ENCODE measurements at regions not wholly inside any gene's neighbourhood (a gene's known extent, or its start where the extent isn't known, plus 50 kb on each side); places are given as distances from the start of the nearest gene placed in this dataset.
A peak's percentile ranks its signal among the peaks of the same experiment; 100 is the strongest.

GRCh38 chr11:122220321-122220720 lies 104.3 kb upstream of the BLID start:
- Mint-ChIP-seq H3K9me3 (no peaks in the 10 kb centered on the region), H3K4me1 (no peaks in the 10 kb centered on the region), H3K27me3 (peaks cover 8 to 9% of the 10 kb centered on the region in 2 donors), H3K36me3 (no peaks in the 10 kb centered on the region), H3K27ac (no peak overlapping the region), H3K4me3 (no peak overlapping the region)
- no peak for DNase-seq
- ATAC-seq (replicated peaks): no peak

GRCh38 chr11:122219791-122220190 lies 103.8 kb upstream of the BLID start:
- Mint-ChIP-seq H3K4me3 (no peak overlapping the region), H3K27ac (no peak overlapping the region), H3K36me3 (no peaks in the 10 kb centered on the region), H3K4me1 (no peaks in the 10 kb centered on the region), H3K9me3 (no peaks in the 10 kb centered on the region), H3K27me3 (peaks cover 8 to 10% of the 10 kb centered on the region in 2 donors)
- no peak for ATAC-seq (replicated peaks)
- DNase-seq: no peak

GRCh38 chr11:122215244-122215992 lies 99.4 kb upstream of the BLID start:
- H3K36me3 Mint-ChIP-seq: no peaks in the 10 kb centered on the region
- ATAC-seq (replicated peaks) (peak; percentile 72), DNase-seq (peak; percentile 3)
- no peak overlapping the region for H3K4me3 Mint-ChIP-seq
- no peaks in the 10 kb centered on the region for H3K4me1 Mint-ChIP-seq
- peaks cover 10 to 14% of the 10 kb centered on the region in 2 donors for H3K27me3 Mint-ChIP-seq
- H3K9me3 Mint-ChIP-seq: no peaks in the 10 kb centered on the region
- H3K27ac Mint-ChIP-seq: no peak overlapping the region

GRCh38 chr11:122214567-122214966 lies 98.6 kb upstream of the BLID start:
- Mint-ChIP-seq H3K27me3 (peaks cover 14 to 15% of the 10 kb centered on the region in 2 donors), H3K36me3 (no peaks in the 10 kb centered on the region), H3K4me1 (no peaks in the 10 kb centered on the region), H3K27ac (no peak overlapping the region), H3K9me3 (no peaks in the 10 kb centered on the region), H3K4me3 (no peak overlapping the region)
- ATAC-seq (replicated peaks) (no peak), DNase-seq (no peak)

GRCh38 chr11:122214080-122214479 lies 98.1 kb upstream of the BLID start:
- no peak for ATAC-seq (replicated peaks)
- DNase-seq: no peak
- Mint-ChIP-seq H3K9me3 (no peaks in the 10 kb centered on the region), H3K4me3 (no peak overlapping the region), H3K36me3 (no peaks in the 10 kb centered on the region), H3K27ac (no peak overlapping the region), H3K27me3 (peaks cover 14 to 15% of the 10 kb centered on the region in 2 donors), H3K4me1 (no peaks in the 10 kb centered on the region)

- Mint-ChIP-seq H3K4me1 (no peaks in the 10 kb centered on the region), H3K4me3 (no peak overlapping the region), H3K9me3 (no peaks in the 10 kb centered on the region), H3K27ac (no peak overlapping the region), H3K36me3 (no peaks in the 10 kb centered on the region), H3K27me3 (peaks cover 14 to 15% of the 10 kb centered on the region in 2 donors)
- ATAC-seq (replicated peaks): no peak
- DNase-seq: no peak
Measured at GRCh38 chr11:122213171-122213570, 97.2 kb upstream of the BLID start.

- Mint-ChIP-seq H3K27ac (no peak overlapping the region), H3K4me1 (no peaks in the 10 kb centered on the region), H3K27me3 (peaks cover 11 to 23% of the 10 kb centered on the region in 2 donors), H3K36me3 (no peaks in the 10 kb centered on the region), H3K4me3 (no peak overlapping the region), H3K9me3 (no peaks in the 10 kb centered on the region)
- DNase-seq (no peak), ATAC-seq (replicated peaks) (no peak)
Measured at GRCh38 chr11:122210367-122210997, 94.5 kb upstream of the BLID start.

GRCh38 chr11:122209619-122210366 lies 93.8 kb upstream of the BLID start:
- H3K27ac Mint-ChIP-seq: no peak overlapping the region
- H3K36me3 Mint-ChIP-seq: no peaks in the 10 kb centered on the region
- ATAC-seq (replicated peaks) (no peak), DNase-seq (no peak)
- H3K4me1 Mint-ChIP-seq: no peaks in the 10 kb centered on the region
- H3K4me3 Mint-ChIP-seq: no peak overlapping the region
- H3K27me3 Mint-ChIP-seq: peaks cover 13 to 27% of the 10 kb centered on the region in 2 donors
- no peaks in the 10 kb centered on the region for H3K9me3 Mint-ChIP-seq

GRCh38 chr11:122207921-122208764 lies 92.1 kb upstream of the BLID start:
- Mint-ChIP-seq H3K36me3 (no peaks in the 10 kb centered on the region), H3K27me3 (peaks cover 27 to 40% of the 10 kb centered on the region in 2 donors), H3K9me3 (no peaks in the 10 kb centered on the region), H3K4me3 (no peak overlapping the region), H3K27ac (no peak overlapping the region), H3K4me1 (no peaks in the 10 kb centered on the region)
- ATAC-seq (replicated peaks): no peak
- DNase-seq: no peak

GRCh38 chr11:122207505-122207904 lies 91.5 kb upstream of the BLID start:
- H3K27me3 Mint-ChIP-seq: peaks cover 33 to 42% of the 10 kb centered on the region in 2 donors

GRCh38 chr11:122205036-122205435 lies 89.0 kb upstream of the BLID start:
- H3K4me1 Mint-ChIP-seq: no peaks in the 10 kb centered on the region
- ATAC-seq (replicated peaks) (no peak), DNase-seq (no peak)
- no peak overlapping the region for H3K4me3 Mint-ChIP-seq
- no peaks in the 10 kb centered on the region for H3K9me3 Mint-ChIP-seq
- H3K36me3 Mint-ChIP-seq: no peaks in the 10 kb centered on the region
- H3K27ac Mint-ChIP-seq: no peak overlapping the region
- peaks cover 39 to 53% of the 10 kb centered on the region in 2 donors for H3K27me3 Mint-ChIP-seq

More at GRCh38 chr11:122207505-122207904, 91.5 kb upstream of the BLID start:
- no peak for ATAC-seq (replicated peaks)
- Mint-ChIP-seq H3K4me3 (no peak overlapping the region), H3K4me1 (no peaks in the 10 kb centered on the region), H3K36me3 (no peaks in the 10 kb centered on the region), H3K9me3 (no peaks in the 10 kb centered on the region), H3K27ac (no peak overlapping the region)
- DNase-seq: no peak

- no peaks in the 10 kb centered on the region for H3K4me1 Mint-ChIP-seq
- H3K9me3 Mint-ChIP-seq: no peaks in the 10 kb centered on the region
- no peaks in the 10 kb centered on the region for H3K36me3 Mint-ChIP-seq
- DNase-seq: no peak
- ATAC-seq (replicated peaks): no peak
- H3K27ac Mint-ChIP-seq: no peak overlapping the region
- H3K27me3 Mint-ChIP-seq: peaks cover 37 to 53% of the 10 kb centered on the region in 2 donors
- no peak overlapping the region for H3K4me3 Mint-ChIP-seq
Measured at GRCh38 chr11:122204206-122204605, 88.2 kb upstream of the BLID start.

- Mint-ChIP-seq H3K4me3 (no peak overlapping the region), H3K27me3 (peaks cover 37 to 53% of the 10 kb centered on the region in 2 donors), H3K36me3 (no peaks in the 10 kb centered on the region), H3K27ac (no peak overlapping the region), H3K9me3 (no peaks in the 10 kb centered on the region), H3K4me1 (no peaks in the 10 kb centered on the region)
- ATAC-seq (replicated peaks): peak; percentile 87 to 89
- DNase-seq: peak; percentile 35
Measured at GRCh38 chr11:122202951-122203456, 87.0 kb upstream of the BLID start.

All from stimulated activated naive B cell treated with anti-CD40 and anti-IgM and Interleukin-4, amounts not matched to agents 10 μg/mL and 1 μg/mL and 100 μg/mL, for 72 hours (primary cell).